Stimulated activated memory B cell treated with anti-CD40 and anti-IgM and Interleukin-4, amounts not matched to agents 10 μg/mL and 1 μg/mL and 100 μg/mL, for 72 hours (primary cell): ENCODE measurements at regions not wholly inside any gene's neighbourhood (a gene's known extent, or its start where the extent isn't known, plus 50 kb on each side); places are given as distances from the start of the nearest gene placed in this dataset.

Source experiments
- ATAC-seq: fragments of 150-1000 bp; cut with Tn5 transposase; 2 replicates; pipeline ENCODE4 v1.10.0; 2021
- H3K27ac Mint-ChIP-seq: one replicate; pipeline ENCODE4 v1.8.0; 2022; ENCODE audit warnings: mild to moderate bottlenecking, mixed read lengths
- H3K27me3 Mint-ChIP-seq: one replicate; pipeline ENCODE4 v1.8.0; 2022; ENCODE audit warnings: mixed read lengths
- H3K36me3 Mint-ChIP-seq: one replicate; pipeline ENCODE4 v1.8.0; 2022; ENCODE audit warnings: mixed read lengths
- H3K4me1 Mint-ChIP-seq: one replicate; pipeline ENCODE4 v1.8.0; 2022; ENCODE audit warnings: mixed read lengths
- H3K4me3 Mint-ChIP-seq: one replicate; pipeline ENCODE4 v1.8.0; 2022; ENCODE audit warnings: mild to moderate bottlenecking, moderate library complexity, mixed read lengths
- H3K9me3 Mint-ChIP-seq: one replicate; pipeline ENCODE4 v1.8.0; 2022; ENCODE audit warnings: mixed read lengths

DNA sequence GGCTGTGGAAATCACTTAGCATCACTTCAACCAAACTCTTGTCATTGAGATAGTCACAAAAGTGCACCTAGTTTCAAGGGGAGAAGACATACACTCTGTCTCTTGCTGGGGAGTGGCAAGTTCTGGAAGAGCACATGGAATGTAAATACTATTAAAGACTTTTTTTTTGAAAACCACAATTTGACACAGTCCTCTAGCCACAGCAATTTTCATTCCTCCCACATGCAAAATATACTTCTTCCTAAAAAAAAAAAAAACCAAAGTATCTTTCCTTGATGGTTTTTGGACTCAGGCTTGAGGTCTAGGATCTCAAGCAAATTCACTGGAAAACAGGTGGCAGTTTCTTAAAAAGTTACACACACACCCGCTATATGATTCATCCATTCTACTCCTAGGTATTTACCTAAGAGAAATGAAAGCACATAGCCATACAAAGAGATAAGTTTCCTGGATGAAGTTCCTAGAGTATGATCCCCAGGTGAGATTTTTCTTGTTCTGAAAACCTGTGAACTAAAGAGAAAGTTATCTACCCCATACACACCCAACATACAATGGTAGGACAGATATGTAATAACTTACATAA is 295.8 kb downstream of the SP3 start:
- no peaks in the 10 kb centered on the region for H3K36me3 Mint-ChIP-seq
- ATAC-seq: no peak
- H3K27ac Mint-ChIP-seq: no peak overlapping the region
- H3K27me3 Mint-ChIP-seq: peaks cover 1% of the 10 kb centered on the region
- H3K9me3 Mint-ChIP-seq: no peaks in the 10 kb centered on the region
- no peak overlapping the region for H3K4me3 Mint-ChIP-seq
- no peaks in the 10 kb centered on the region for H3K4me1 Mint-ChIP-seq

DNA sequence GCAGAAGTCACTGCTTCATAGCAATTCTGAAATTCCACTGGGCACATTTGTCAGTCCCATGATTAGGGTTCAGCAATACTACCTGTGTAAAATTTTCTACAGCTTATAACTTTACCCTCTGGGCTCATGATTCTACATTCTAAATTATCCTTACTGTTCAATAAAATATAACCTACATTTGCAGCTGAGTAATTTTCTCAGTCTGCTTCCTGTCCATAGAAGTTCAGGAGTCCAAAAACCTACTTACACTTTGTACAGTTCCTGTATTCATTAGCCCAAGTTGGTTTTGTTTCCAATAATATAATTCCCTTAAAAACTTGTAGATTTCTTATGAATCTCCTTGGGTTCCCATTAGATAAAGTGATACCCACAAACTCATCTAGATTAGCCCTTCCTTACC is 295.3 kb downstream of the SP3 start:
- Mint-ChIP-seq H3K9me3 (no peaks in the 10 kb centered on the region), H3K4me1 (no peaks in the 10 kb centered on the region), H3K27me3 (peaks cover 7% of the 10 kb centered on the region), H3K4me3 (no peak overlapping the region), H3K27ac (no peak overlapping the region), H3K36me3 (no peaks in the 10 kb centered on the region)
- ATAC-seq: no peak

DNA sequence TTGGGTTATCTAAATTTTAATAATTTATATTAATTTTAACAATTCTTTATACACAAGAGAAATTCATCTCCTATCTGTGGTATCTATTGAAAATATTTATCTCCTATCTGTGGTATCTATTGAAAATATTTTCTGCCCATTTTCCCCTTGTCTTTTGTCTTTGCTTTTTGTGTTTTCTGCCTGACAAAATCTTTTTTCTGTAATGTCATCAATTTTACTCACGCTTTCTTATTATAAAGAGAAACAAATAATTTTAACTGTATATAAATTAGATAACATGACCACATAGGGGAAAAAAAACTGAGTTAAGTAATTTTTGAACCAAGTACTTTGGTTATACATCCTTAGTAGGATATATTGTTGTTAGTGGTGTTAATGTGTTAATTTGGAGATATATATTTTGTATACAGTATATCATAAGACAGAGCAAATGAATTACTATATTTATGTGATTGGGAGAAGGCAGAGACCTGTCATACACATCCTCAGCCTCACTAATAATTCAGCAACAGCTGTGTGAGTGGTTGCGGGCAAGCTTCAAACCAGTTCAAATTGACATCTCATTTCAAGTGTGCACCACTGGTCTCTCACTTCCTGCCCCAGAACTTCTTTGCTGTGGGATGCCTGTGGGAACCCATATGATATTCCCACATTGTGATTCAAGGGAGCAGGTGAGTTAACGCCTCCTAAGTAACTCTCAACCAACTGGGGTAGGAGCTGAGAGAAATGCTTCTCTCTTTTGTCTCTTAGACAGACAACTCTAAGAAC is 292.4 kb downstream of the SP3 start:
- no peak for ATAC-seq
- H3K4me1 Mint-ChIP-seq: no peaks in the 10 kb centered on the region
- H3K4me3 Mint-ChIP-seq: no peak overlapping the region
- H3K27ac Mint-ChIP-seq: no peak overlapping the region
- H3K9me3 Mint-ChIP-seq: peaks cover 4% of the 10 kb centered on the region
- peaks cover 35% of the 10 kb centered on the region for H3K27me3 Mint-ChIP-seq
- no peaks in the 10 kb centered on the region for H3K36me3 Mint-ChIP-seq

DNA sequence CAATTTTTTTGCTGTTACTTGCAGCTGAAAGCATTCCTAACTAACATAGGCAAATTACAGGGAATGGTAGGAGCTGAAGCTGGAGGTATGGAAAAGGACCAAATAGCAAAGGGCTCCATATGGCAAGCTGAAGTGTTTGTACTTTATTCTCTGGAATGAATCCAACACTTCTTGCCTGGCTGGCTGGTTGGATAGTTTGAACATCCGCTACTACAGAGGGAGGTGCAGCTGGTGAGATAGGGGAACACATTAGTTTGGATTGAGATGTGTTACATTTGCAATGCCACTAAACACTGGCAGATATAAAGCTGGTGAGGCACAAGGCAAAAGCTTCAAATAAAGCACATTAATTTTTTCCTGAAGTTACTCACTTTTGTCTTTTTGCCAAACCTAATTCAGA is 291.5 kb downstream of the SP3 start:
- Mint-ChIP-seq H3K4me3 (no peak overlapping the region), H3K27ac (no peak overlapping the region), H3K4me1 (no peaks in the 10 kb centered on the region), H3K9me3 (peaks cover 8% of the 10 kb centered on the region), H3K27me3 (peaks cover 36% of the 10 kb centered on the region), H3K36me3 (no peaks in the 10 kb centered on the region)
- ATAC-seq: no peak

DNA sequence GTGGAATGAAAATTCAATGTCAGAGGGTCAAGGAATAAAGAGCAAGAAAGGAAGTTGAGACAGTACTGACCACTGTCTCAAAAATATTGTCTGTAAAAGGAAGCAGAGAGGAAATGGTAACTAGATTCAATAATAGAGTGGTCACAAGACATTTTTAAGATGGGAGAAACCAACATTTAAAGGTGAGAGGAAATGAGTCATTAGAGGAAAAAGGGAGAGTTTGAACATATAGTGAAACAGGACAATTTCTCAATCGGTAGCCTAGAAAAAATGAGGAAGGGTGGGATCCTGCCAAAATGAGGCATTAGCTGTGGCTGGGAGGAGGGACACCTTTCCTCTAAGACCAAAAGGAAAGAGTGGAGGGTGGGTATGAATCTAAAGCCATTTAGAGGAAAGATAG is 288.5 kb downstream of the SP3 start:
- ATAC-seq: no peak
- Mint-ChIP-seq H3K4me1 (no peaks in the 10 kb centered on the region), H3K27me3 (peaks cover 43% of the 10 kb centered on the region), H3K9me3 (peaks cover 8% of the 10 kb centered on the region), H3K36me3 (no peaks in the 10 kb centered on the region), H3K27ac (no peak overlapping the region), H3K4me3 (no peak overlapping the region)

DNA sequence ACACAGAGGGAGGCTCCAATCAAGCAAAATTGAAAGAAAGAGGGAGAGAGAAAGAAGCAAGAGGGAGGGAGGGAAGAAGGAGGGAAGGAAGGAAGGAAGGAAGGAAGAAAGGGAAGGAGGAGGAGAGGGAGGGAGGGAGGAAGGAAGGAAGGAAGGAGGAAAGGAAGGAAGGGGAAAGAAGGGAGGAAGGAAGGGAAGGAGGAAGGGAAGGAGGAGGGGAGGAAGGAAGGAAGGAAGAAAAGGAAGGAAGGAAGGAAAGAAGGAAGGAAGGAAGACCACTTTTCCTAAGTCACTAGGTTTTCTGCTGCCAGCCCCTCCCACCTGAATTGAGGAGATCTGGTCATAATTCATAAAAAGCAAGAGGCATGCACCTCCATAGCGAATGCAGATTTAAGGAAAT is 287.0 kb downstream of the SP3 start:
- Mint-ChIP-seq H3K9me3 (peaks cover 8% of the 10 kb centered on the region), H3K4me1 (no peaks in the 10 kb centered on the region), H3K27ac (no peak overlapping the region), H3K27me3 (peaks cover 43% of the 10 kb centered on the region), H3K36me3 (no peaks in the 10 kb centered on the region), H3K4me3 (no peak overlapping the region)
- ATAC-seq: no peak

DNA sequence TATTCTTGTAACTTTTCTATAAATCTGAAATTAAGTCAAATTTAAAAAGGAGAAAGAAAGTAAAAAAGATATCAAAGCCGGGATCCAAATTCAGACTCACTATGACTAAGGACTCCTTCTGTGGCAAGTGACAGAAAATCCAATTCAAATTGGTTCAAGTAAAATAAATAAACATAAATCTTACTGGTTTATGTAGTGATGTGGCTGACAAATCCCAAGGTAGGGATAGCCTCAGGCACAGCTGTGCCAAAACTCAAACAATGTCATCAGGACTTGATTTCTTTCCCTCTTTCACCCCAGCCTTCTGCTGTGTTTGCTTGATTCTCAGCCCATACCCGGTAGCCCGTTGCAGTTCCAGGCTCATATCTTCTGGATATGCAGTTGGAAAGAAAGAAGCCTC is 284.6 kb downstream of the SP3 start:
- peaks cover 29% of the 10 kb centered on the region for H3K27me3 Mint-ChIP-seq
- H3K4me3 Mint-ChIP-seq: no peak overlapping the region
- ATAC-seq: no peak
- H3K27ac Mint-ChIP-seq: no peak overlapping the region
- no peaks in the 10 kb centered on the region for H3K36me3 Mint-ChIP-seq
- H3K9me3 Mint-ChIP-seq: peaks cover 8% of the 10 kb centered on the region
- no peaks in the 10 kb centered on the region for H3K4me1 Mint-ChIP-seq

DNA sequence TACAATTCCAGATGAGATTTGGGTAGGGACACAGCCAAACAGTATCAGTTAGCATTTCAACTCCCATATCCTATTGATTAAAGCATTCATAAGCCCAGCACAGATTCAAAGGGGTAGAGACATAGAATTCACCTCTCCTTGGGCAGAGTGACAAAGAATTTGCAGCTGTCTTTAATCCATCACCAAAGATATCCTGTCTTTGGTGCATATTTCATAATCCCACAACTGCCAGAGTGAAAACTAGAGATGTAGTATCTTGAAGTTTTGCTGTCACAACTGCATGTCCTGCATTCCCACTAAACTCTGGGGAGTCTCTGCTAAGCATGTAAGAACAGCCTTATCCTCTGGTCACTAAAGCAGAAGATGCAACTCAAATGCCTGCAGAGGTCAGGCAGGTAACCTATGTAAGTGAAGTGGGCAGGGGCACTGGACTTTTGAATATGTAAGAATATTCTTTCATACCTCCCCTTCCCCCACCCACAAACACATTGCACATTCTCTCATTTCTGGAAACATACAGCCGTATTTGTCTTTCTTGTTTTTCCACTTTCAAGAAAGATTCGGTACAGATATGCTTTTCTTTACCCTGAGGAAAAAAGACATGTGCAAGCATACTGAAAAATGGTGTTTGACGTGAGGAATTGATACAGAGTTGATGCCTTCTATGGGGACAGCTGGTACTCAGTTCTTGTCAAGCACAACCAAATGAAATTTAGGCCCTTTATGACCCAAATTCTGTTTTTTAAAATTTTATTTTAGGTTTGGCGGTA is 283.1 kb downstream of the SP3 start:
- ATAC-seq: no peak
- no peak overlapping the region for H3K27ac Mint-ChIP-seq
- H3K4me3 Mint-ChIP-seq: no peak overlapping the region
- no peaks in the 10 kb centered on the region for H3K4me1 Mint-ChIP-seq
- no peaks in the 10 kb centered on the region for H3K36me3 Mint-ChIP-seq
- H3K27me3 Mint-ChIP-seq: peaks cover 14% of the 10 kb centered on the region
- peaks cover 6% of the 10 kb centered on the region for H3K9me3 Mint-ChIP-seq

DNA sequence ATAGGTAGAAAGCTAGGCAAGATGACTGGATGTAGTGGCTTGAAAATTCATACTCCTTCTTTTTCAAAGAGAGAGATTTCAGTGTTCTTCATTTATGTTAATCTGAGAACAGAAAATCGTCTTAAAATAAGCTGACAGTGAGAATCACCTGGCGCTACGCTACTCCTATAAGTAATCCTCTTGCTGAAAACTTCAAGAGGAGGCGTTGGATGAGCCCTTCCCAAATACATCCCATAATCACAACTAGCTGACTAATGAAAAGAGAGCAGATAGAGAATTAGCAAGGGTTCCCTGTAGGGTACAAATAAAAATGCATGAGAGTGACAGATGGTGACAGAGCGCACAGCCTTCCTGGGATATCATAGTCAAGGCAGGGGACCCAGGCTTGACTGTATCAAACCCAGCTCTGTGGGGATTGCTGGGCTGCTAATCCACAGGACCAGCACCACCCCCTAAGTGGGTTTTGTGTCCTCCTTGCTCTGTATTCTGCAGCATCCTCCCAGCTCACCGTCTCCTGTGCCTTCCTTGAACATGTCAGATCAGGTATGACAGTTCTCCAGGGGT is 280.2 kb downstream of the SP3 start:
- no peaks in the 10 kb centered on the region for H3K36me3 Mint-ChIP-seq
- H3K4me1 Mint-ChIP-seq: no peaks in the 10 kb centered on the region
- H3K9me3 Mint-ChIP-seq: no peaks in the 10 kb centered on the region
- peak; percentile 16 for ATAC-seq
- H3K4me3 Mint-ChIP-seq: no peak overlapping the region
- no peaks in the 10 kb centered on the region for H3K27me3 Mint-ChIP-seq
- H3K27ac Mint-ChIP-seq: no peak overlapping the region

DNA sequence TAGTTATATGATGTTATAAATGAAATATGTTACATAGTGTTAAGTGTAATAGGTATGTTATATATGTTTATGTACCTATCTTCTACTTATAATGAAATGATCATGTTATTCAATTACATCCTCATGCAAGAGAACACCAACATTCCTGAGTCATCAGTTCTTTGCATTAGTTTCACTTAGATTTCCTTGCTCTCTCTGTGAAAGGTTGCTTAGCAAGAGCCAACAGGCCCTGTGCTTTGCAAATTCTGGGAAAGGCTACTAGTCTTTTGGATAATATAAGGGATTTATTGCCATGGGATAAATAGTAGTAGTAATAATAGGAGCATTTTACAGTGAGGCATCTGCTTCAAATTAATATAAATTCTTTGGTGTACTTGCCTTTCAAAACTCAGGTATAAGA is 274.8 kb downstream of the SP3 start:
- no peak overlapping the region for H3K27ac Mint-ChIP-seq
- H3K4me1 Mint-ChIP-seq: no peaks in the 10 kb centered on the region
- no peaks in the 10 kb centered on the region for H3K9me3 Mint-ChIP-seq
- no peak overlapping the region for H3K4me3 Mint-ChIP-seq
- no peaks in the 10 kb centered on the region for H3K36me3 Mint-ChIP-seq
- H3K27me3 Mint-ChIP-seq: peaks cover 9% of the 10 kb centered on the region
- ATAC-seq: no peak

DNA sequence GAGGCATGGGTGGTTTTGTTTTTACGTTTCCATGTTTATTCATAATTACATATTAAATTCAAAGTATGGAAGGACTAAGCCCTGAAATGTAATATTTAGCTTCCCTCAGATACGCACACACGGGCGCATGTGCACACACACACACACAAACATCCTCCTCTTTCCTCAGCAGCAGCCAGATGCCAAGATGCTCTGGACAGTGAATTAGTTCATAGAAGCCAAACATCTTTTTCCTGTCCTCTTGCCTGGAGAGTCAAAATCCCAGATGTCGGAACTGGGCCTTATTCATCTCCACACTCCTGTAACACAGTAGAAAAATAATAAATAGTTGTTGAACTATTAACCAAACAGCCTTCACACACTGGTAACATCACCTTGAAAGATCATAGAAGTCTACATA is 273.1 kb downstream of the SP3 start:
- Mint-ChIP-seq H3K27ac (no peak overlapping the region), H3K4me1 (no peaks in the 10 kb centered on the region), H3K36me3 (no peaks in the 10 kb centered on the region), H3K4me3 (no peak overlapping the region), H3K9me3 (no peaks in the 10 kb centered on the region), H3K27me3 (peaks cover 9% of the 10 kb centered on the region)
- ATAC-seq: no peak

DNA sequence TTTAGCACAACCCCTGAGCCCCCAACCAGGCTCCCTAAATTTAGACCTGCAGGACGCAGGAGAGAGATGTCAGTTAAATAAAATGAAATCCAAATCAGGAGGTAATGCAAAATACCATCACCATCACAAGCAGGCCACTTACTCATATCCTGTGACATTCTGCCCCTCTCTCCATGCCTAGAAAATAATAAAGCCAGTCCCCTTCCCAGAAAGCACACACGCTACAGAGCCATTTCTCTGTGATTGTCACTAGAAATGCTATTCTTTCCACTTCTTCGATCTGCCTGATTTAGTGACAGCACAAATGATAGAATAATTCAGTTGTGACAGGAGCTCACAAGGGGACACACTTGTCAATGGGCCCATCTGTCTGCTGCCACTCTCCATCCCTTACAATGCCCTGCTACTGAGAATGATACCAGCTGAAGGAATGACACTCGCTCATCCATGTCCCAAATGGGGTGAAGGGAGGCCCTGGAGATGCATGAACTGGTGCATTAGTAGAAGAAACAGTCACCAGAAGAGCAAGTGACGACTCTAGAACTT is 272.1 kb downstream of the SP3 start:
- H3K4me3 Mint-ChIP-seq: no peak overlapping the region
- no peaks in the 10 kb centered on the region for H3K9me3 Mint-ChIP-seq
- peaks cover 9% of the 10 kb centered on the region for H3K27me3 Mint-ChIP-seq
- ATAC-seq: no peak
- no peaks in the 10 kb centered on the region for H3K4me1 Mint-ChIP-seq
- no peaks in the 10 kb centered on the region for H3K36me3 Mint-ChIP-seq
- no peak overlapping the region for H3K27ac Mint-ChIP-seq

DNA sequence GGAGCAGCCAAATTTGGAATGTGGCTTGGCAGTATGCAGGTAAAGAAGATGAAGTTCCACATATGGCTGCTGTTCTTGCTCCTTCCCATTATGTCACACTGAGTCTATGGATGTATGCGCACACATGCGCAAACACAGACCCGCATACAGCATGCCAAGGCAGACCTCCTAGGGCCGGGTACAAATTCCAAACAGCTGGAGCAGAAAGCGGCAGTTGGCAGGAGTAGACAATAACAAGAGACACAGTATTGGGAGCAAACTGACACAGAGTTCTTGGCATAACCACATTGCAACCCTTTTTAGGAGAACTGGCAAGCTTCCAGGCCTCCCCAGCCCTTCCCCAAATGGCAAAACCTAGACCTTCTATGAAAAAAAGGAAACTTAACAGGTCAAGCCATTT is 268.9 kb downstream of the SP3 start:
- no peak overlapping the region for H3K4me3 Mint-ChIP-seq
- H3K27ac Mint-ChIP-seq: no peak overlapping the region
- ATAC-seq: no peak
- no peaks in the 10 kb centered on the region for H3K9me3 Mint-ChIP-seq
- H3K36me3 Mint-ChIP-seq: no peaks in the 10 kb centered on the region
- no peaks in the 10 kb centered on the region for H3K4me1 Mint-ChIP-seq
- H3K27me3 Mint-ChIP-seq: peaks cover 9% of the 10 kb centered on the region

DNA sequence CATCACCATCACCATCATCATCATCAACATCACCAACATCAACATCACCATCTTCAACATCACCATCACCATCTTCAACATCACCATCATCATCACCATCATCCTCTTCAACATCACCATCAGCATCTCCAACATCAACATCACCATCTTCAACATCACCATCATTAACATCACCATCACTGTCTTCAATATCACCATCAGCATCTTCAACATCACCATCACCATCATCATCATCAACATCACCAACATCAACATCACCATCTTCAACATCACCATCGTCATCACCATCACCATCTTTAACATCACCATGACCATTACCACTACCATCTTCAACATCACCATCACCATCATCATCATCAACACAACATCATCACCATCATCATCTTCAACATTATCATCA is 267.2 kb downstream of the SP3 start:
- peaks cover 1% of the 10 kb centered on the region for H3K27me3 Mint-ChIP-seq
- no peaks in the 10 kb centered on the region for H3K9me3 Mint-ChIP-seq
- no peak overlapping the region for H3K4me3 Mint-ChIP-seq
- H3K27ac Mint-ChIP-seq: no peak overlapping the region
- no peak for ATAC-seq
- no peaks in the 10 kb centered on the region for H3K36me3 Mint-ChIP-seq
- no peaks in the 10 kb centered on the region for H3K4me1 Mint-ChIP-seq

DNA sequence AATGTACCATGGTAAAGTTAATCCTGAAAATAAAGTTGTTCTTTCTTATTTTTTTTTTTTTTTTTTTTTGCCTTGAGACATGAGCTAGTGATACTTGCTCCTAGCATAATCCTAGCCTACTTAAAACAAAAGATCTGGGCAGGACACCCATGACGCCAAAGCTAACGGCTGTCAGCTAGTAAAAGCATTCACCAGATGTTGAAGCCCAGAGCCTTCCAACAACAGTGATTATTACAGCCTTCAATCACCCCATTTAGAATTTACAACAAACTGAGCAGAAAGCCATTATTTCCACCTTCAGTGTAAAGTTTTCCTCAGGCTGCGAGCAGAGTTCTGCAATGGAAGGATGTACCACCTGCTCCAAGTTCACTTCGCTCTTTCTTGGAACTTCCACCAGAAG is 259.5 kb downstream of the SP3 start:
- ATAC-seq: no peak
- no peak overlapping the region for H3K27ac Mint-ChIP-seq
- no peaks in the 10 kb centered on the region for H3K36me3 Mint-ChIP-seq
- H3K9me3 Mint-ChIP-seq: no peaks in the 10 kb centered on the region
- H3K27me3 Mint-ChIP-seq: peaks cover 10% of the 10 kb centered on the region
- H3K4me3 Mint-ChIP-seq: no peak overlapping the region
- H3K4me1 Mint-ChIP-seq: no peaks in the 10 kb centered on the region
